ENCODE measurements at regions not wholly inside any gene's neighbourhood (a gene's known extent, or its start where the extent isn't known, plus 50 kb on each side); places are given as distances from the start of the nearest gene placed in this dataset. TPM values are rescaled to one million over a fixed set of nuclear protein-coding genes. Genes with fewer than 3 reads are reported as not detected.

DNA sequence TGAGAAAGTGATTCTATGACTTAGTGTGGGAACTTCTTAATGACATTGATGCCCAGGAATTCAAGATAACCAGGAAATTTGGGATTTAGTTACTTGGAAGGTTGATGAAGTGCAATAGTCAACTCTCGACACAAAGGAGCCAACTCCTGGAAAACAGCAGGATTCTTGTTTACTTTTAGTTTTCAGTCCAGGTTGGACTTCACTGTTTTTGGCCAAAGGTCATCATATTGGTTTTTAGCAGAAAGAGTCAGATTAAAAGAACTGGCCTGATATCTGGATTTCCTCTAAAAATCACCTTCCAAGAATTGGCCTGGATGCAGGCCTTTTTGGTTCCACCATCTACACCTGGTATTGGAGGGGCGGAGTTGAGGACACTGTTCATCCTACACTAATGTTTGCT lies 60.1 kb upstream of the SALL1 start:
- TF ChIP-seq, protein P1, sequence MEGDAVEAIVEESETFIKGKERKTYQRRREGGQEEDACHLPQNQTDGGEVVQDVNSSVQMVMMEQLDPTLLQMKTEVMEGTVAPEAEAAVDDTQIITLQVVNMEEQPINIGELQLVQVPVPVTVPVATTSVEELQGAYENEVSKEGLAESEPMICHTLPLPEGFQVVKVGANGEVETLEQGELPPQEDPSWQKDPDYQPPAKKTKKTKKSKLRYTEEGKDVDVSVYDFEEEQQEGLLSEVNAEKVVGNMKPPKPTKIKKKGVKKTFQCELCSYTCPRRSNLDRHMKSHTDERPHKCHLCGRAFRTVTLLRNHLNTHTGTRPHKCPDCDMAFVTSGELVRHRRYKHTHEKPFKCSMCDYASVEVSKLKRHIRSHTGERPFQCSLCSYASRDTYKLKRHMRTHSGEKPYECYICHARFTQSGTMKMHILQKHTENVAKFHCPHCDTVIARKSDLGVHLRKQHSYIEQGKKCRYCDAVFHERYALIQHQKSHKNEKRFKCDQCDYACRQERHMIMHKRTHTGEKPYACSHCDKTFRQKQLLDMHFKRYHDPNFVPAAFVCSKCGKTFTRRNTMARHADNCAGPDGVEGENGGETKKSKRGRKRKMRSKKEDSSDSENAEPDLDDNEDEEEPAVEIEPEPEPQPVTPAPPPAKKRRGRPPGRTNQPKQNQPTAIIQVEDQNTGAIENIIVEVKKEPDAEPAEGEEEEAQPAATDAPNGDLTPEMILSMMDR (IDR thresholded peaks at IDR 0.05): no peak
- TF ChIP-seq POLR2AphosphoS5 (IDR thresholded peaks at IDR 0.05; ENCODE audit: insufficient read depth in 1 of 2, low read depth in 1 of 2): no peak
- TF ChIP-seq POLR2A (IDR thresholded peaks at IDR 0.05): no peak
- Histone ChIP-seq H3K4me3 (no peak overlapping the region), H3K4me1 (peaks cover 7% of the 10 kb centered on the region), H3K9me3 (no peaks in the 10 kb centered on the region), H3K36me3 (no peaks in the 10 kb centered on the region), H3K27me3 (no peaks in the 10 kb centered on the region), H3K27ac (no peak overlapping the region)
- DNase-seq (ENCODE audit: extremely low spot score in 2 of 2): no peak
- intact Hi-C loops (cut with DNase I): no loop called here

DNA sequence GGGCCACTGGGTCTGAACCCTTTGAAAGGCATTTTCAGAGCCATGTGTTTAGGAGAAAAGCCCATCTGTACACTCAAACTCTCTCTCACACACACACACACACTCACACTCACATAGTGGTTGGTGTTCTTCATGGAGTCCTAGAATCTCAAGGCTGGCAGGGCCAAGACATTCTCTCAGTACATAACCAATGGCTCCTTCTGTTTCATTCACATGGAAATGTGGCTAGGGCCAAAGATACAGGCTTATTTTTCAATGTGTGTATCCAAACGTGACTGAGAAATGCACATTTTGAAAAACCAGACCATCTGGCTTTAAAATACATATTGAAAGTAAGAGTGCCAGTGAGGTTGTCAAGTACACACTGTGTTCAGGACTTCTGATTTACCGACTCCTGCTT lies 59.0 kb upstream of the SALL1 start:
- Histone ChIP-seq H3K27ac (peak overlapping the region; percentile 65), H3K27me3 (no peaks in the 10 kb centered on the region), H3K4me3 (no peak overlapping the region), H3K4me1 (peaks cover 7% of the 10 kb centered on the region), H3K36me3 (no peaks in the 10 kb centered on the region), H3K9me3 (no peaks in the 10 kb centered on the region)
- TF ChIP-seq, protein P1 (IDR thresholded peaks at IDR 0.05): no peak
- TF ChIP-seq POLR2A (IDR thresholded peaks at IDR 0.05) (no peak), POLR2AphosphoS5 (IDR thresholded peaks at IDR 0.05; ENCODE audit: insufficient read depth in 1 of 2, low read depth in 1 of 2) (no peak)
- DNase-seq (ENCODE audit: extremely low spot score in 2 of 2): no peak
- intact Hi-C loops (cut with DNase I): no loop called here

DNA sequence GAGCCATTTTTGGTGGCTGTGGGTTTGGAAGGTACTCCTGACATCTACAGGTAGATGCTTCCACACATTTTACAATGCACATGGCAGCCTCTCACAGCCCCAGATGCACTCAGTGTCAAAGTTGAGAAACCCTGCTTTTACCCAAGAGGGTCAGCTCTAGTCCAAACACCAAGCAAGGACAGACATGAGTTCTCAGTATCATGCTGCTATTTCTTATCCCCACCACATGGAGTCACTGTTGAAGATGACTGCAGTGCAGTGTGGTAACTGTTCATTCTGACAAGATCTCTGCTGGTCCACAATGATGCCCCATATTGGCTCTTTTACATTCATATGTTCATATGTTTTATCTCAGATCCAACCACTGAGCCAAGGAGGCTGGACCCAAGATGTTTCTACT lies 50.5 kb upstream of the SALL1 start:
- Histone ChIP-seq H3K27me3 (no peaks in the 10 kb centered on the region), H3K4me1 (no peaks in the 10 kb centered on the region), H3K4me3 (no peak overlapping the region), H3K27ac (no peak overlapping the region), H3K9me3 (no peaks in the 10 kb centered on the region), H3K36me3 (no peaks in the 10 kb centered on the region)
- TF ChIP-seq POLR2A (IDR thresholded peaks at IDR 0.05) (no peak), POLR2AphosphoS5 (IDR thresholded peaks at IDR 0.05; ENCODE audit: insufficient read depth in 1 of 2, low read depth in 1 of 2) (no peak)
- TF ChIP-seq, protein P1 (IDR thresholded peaks at IDR 0.05): no peak
- intact Hi-C loops (cut with DNase I): no loop called here
- DNase-seq (ENCODE audit: extremely low spot score in 2 of 2): no peak

Small RNA genes in the stretch of these regions (small RNA-seq; reads per million reads assigned to genes)
- gene AC137527.1: not detected

Data from vagina (tissue), 2 donors.